Skeletal muscle satellite cell (primary cell): ENCODE measurements at regions not wholly inside any gene's neighbourhood (a gene's known extent, or its start where the extent isn't known, plus 50 kb on each side); places are given as distances from the start of the nearest gene placed in this dataset.

Experiments used
- H3K27me3 ChIP-seq: 2 replicates; pipeline ENCODE4 v1.7.0; 2013; ENCODE audit warnings: low read length; ENCODE audit not compliant: control insufficient read depth, insufficient read depth
- H3K36me3 ChIP-seq: 2 replicates; pipeline ENCODE4 v1.7.0; 2013; ENCODE audit warnings: mild to moderate bottlenecking, control low read depth, low read length; ENCODE audit not compliant: insufficient read depth
- H3K4me1 ChIP-seq: 2 replicates; pipeline ENCODE4 v1.7.0; 2013; ENCODE audit warnings: low read length; ENCODE audit not compliant: control insufficient read depth, insufficient read depth
- H3K4me2 ChIP-seq: 2 replicates; pipeline ENCODE4 v1.7.0; 2013; ENCODE audit warnings: mild to moderate bottlenecking, low read length
- H3K4me3 ChIP-seq: 2 replicates; pipeline ENCODE4 v1.7.0; 2013; ENCODE audit warnings: low read length
- H3K9ac ChIP-seq: 2 replicates; pipeline ENCODE4 v1.7.0; 2013; ENCODE audit warnings: mild to moderate bottlenecking, low read depth, low read length, moderate library complexity
- H3K9me3 ChIP-seq: replicated peaks from 2 replicates; pipeline ENCODE4 v1.7.0; 2013; ENCODE audit warnings: mild to moderate bottlenecking, control low read depth, low read length

DNA sequence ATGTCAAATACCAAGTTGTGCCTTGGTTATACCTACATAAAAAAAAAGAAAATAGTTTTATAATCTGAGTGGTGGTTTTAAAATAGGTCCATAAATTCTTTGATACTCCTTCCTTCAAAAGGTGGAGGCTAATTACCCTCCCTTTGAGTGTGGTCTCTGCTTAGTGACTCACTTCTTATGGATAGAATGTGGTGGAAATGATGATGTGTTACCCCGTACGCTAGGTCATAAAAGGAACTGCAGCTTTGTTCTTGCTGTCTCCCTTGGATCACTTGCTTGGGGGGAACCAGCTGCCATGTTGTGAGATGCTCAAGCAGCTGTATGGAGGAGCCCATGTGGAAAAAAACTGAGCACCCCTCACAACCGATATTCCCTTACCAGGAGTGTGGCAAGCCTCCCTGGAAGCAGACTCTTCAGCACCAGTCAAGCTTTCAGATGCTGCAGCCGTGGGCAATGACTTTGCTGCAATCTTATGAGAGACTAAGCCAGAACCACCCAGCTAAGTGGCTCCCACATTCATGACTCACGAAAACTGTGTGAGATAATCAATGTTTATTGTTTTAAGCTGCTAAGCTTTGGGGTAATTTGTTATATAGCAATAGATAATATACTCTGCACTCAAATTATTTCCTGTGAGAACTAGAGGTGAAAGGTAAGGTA is 195.0 kb upstream of the GATB start:
- no peak overlapping the region for H3K4me3 ChIP-seq
- peaks cover 3% of the 10 kb centered on the region for H3K4me1 ChIP-seq

DNA sequence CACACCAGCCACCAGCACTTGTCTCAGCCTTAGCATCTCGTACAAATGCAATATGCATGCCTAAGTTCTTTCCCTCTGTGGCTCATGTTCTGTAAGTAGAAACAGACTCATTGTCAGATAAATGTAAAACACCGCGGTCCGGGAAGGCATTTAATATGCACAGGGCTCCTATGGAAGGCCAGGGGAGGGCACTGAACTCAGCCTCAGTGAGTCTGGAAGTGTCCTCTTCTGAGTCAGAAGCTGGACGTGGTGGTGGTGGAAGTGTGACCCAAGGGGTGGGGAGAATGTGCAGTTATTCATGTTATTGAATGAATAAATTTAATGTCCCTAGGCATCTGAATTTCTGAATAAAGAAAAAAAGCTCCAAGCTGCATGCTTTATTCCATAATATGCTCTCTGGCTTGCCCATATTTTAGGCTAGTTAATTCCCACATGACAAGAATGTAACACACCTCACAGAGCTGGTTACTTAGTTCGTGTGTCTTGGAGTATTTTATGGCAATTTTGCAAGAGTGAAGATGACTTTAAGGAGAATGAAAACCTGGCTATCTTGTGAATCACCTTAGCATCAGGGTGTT is 193.1 kb upstream of the GATB start:
- H3K36me3 ChIP-seq = no peaks in the 10 kb centered on the region
- H3K9me3 ChIP-seq = no peaks in the 10 kb centered on the region
- peaks cover 4% of the 10 kb centered on the region for H3K4me1 ChIP-seq
- no peaks in the 10 kb centered on the region for H3K27me3 ChIP-seq
- H3K4me3 ChIP-seq = no peak overlapping the region
- no peak overlapping the region for H3K9ac ChIP-seq
- H3K4me2 ChIP-seq = no peak overlapping the region

More for the DNA sequence above, 195.0 kb upstream of the GATB start:
- no peaks in the 10 kb centered on the region for H3K9me3 ChIP-seq
- no peak overlapping the region for H3K9ac ChIP-seq
- no peaks in the 10 kb centered on the region for H3K36me3 ChIP-seq
- H3K27me3 ChIP-seq = peaks cover 4% of the 10 kb centered on the region
- no peak overlapping the region for H3K4me2 ChIP-seq

DNA sequence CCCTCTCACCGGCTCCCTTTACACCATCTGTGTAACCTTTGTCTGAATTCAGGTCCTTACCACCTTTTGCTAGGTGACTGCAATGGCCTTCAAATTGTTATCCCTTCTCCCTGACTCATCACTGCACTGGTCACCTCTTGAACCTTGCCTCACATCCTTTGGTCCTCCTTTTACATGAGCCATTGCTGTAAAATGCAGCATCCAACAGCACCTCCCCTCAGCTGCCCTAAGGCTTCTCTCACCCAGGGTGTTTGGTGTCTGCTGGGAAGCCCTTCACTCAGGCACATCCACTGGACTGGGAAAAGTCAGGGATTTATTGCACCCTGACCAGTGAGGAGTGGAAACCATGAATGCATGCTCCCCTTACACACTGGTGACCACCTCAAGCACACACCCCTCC is 192.5 kb upstream of the GATB start:
- H3K27me3 ChIP-seq = no peaks in the 10 kb centered on the region
- H3K9me3 ChIP-seq = no peaks in the 10 kb centered on the region
- no peak overlapping the region for H3K9ac ChIP-seq
- no peaks in the 10 kb centered on the region for H3K36me3 ChIP-seq
- no peak overlapping the region for H3K4me2 ChIP-seq
- no peak overlapping the region for H3K4me3 ChIP-seq
- H3K4me1 ChIP-seq = peaks cover 6% of the 10 kb centered on the region

DNA sequence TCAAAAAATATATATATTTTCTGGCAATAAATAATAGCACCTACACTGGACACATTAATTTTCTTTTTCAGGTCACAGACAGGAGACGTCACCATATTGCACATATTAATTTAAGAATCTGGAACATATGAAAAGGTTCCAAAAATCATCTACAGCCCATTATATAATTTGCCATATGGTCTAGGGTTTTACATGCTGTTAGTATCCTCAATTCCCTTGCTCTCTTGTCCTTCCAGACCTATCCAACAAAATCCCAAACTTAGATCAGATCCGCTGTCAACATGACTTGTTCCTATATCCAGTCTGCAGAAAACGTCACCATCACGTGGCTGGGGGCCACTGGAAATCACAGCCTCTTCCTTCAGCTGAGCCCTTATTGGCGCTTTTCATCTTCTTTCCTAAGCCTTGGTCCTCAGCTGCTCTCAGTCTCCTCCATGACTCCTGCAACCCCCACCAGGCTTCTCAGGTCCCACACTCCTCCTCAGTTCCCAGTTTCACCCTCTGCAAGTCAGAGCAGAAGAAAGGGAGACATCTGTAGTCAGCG is 192.0 kb upstream of the GATB start:
- H3K4me2 ChIP-seq = no peak overlapping the region
- no peak overlapping the region for H3K9ac ChIP-seq
- H3K27me3 ChIP-seq = no peaks in the 10 kb centered on the region
- no peak overlapping the region for H3K4me3 ChIP-seq
- H3K9me3 ChIP-seq = no peaks in the 10 kb centered on the region
- H3K4me1 ChIP-seq = peaks cover 10% of the 10 kb centered on the region
- H3K36me3 ChIP-seq = no peaks in the 10 kb centered on the region

DNA sequence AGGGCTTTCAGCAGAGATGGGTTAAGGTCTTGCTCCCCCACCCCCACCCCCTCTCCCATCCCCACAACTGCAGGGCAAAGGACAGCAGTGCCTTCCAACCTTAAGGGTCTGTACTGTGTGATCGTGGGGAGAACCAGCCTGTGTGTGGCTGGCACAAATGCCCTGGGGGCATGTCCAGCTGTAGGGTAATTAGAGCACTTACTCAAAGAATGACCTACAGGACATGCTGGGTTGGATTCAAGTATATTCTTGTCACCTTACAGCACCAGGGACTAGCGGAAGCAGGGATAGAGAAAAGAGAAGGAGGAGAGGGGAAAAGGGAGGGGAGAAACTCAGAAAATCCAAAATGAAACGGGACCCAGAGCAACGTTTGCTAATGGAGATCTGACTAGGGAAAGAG is 191.3 kb upstream of the GATB start:
- H3K4me3 ChIP-seq = no peak overlapping the region
- H3K4me1 ChIP-seq = peaks cover 13% of the 10 kb centered on the region

DNA sequence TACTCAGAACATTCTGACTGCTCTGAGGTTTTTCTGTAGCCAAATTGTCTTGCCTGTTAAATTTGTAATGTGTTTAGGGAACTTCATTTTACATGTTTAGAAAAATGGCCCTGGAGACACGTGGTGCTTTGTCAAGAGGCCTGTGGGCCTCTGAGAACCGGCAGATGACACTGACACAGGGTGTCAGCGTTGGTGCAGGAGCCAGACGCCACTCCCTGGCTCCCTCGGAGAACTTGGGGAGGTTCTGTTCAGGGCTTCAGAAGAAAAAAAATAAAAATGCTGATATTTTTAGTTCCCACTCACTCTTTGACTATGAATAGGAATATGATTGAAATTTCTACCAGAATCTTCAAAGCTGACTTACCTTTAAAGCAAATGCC is 190.9 kb upstream of the GATB start:
- H3K4me2 ChIP-seq = no peak overlapping the region
- no peaks in the 10 kb centered on the region for H3K36me3 ChIP-seq
- no peaks in the 10 kb centered on the region for H3K27me3 ChIP-seq
- peaks cover 5% of the 10 kb centered on the region for H3K9me3 ChIP-seq
- H3K4me1 ChIP-seq = peaks cover 13% of the 10 kb centered on the region
- H3K9ac ChIP-seq = no peak overlapping the region
- H3K4me3 ChIP-seq = no peak overlapping the region

More for the DNA sequence above, 191.3 kb upstream of the GATB start:
- H3K27me3 ChIP-seq = no peaks in the 10 kb centered on the region
- no peak overlapping the region for H3K9ac ChIP-seq
- no peak overlapping the region for H3K4me2 ChIP-seq
- H3K36me3 ChIP-seq = no peaks in the 10 kb centered on the region
- peaks cover 2% of the 10 kb centered on the region for H3K9me3 ChIP-seq

DNA sequence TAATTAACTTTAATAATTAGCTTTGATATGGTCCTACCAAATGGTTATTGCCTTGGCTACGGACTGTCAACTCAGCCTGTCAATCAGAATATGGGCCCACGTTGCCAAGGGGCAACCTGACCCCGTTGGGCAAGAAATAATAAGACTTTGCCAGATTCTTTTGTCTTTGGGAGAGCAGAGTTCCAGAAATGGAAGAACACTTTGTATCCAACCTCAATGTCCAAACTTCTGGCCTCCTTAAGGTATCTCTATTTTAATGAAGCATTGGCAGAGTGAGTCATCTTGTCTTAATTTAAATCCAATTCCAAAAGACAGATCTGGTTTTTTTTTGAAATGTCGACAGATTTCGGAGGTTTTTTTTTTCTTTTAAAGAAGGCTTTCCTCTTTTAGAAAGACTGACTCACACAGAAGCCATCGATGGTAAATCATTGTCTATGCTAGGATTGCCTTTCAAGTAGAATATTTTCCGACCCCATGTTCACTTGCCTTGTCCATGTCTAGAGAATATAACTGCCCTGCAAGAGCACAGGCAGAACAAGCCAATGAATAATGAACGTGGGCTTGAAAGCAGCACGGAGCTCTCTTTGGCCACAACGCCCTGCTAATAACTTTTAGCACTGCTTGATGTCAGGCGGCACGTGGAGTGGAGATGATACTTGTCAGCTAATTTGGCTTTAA is 190.3 kb upstream of the GATB start:
- no peak overlapping the region for H3K9ac ChIP-seq
- H3K4me1 ChIP-seq = peaks cover 13% of the 10 kb centered on the region
- H3K9me3 ChIP-seq = peaks cover 5% of the 10 kb centered on the region

DNA sequence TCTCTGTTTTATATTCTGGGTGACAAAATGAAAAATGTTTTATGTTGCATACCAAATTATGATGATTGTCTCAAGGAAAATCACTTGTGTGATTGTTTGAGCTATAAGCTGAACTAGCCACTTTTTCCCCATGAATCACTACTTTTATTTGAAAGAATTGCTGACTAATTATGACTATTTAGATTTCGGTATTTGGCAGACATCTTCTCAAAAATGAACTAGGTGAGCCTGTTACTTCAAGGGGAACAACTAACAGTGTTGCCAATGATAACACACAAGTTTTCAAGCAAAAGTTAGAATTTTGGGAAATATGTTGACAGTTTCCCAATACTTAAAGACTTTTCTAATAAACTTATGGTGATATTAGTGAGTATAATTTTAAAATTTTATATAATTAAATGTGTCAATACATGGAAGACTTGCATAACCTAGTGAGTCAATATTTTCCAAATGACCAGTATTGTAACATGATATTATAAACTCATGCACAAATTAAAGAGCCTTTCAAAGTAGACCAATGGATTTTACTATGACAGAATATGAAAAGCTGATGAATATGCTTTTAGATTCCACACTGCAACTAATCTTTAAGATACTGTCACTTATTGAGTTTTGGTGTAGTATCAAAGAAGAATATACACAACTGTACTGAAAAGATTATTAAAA is 187.7 kb upstream of the GATB start:
- H3K4me2 ChIP-seq = no peak overlapping the region
- H3K27me3 ChIP-seq = no peaks in the 10 kb centered on the region
- H3K9me3 ChIP-seq = peaks cover 5% of the 10 kb centered on the region
- H3K4me3 ChIP-seq = no peak overlapping the region
- H3K36me3 ChIP-seq = no peaks in the 10 kb centered on the region
- no peak overlapping the region for H3K9ac ChIP-seq
- peaks cover 13% of the 10 kb centered on the region for H3K4me1 ChIP-seq

More for the DNA sequence above, 190.3 kb upstream of the GATB start:
- Histone ChIP-seq H3K4me3 (no peak overlapping the region), H3K27me3 (no peaks in the 10 kb centered on the region), H3K4me2 (no peak overlapping the region), H3K36me3 (no peaks in the 10 kb centered on the region)

DNA sequence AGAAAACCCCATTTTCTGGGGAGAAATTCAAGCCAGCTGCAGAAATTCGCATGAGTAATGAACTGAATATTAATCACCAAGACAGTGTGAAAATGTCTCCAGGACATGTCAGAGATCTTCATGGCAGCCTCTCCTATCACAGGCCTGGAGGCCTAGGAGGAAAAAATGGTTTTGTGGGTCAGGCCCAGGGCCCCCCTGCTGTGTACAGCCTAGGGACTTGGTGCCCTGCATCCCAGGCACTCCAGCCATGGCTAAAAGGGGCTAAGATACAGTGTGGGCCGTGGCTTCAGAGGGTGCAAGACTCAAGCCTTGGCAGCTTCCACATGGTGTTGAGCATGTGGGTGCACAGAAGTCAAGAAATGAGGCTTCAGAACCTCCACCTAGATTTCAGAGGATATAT is 185.9 kb upstream of the GATB start:
- no peak overlapping the region for H3K4me2 ChIP-seq
- no peaks in the 10 kb centered on the region for H3K27me3 ChIP-seq
- H3K36me3 ChIP-seq = no peaks in the 10 kb centered on the region
- H3K9me3 ChIP-seq = peaks cover 5% of the 10 kb centered on the region
- H3K4me3 ChIP-seq = no peak overlapping the region
- no peak overlapping the region for H3K9ac ChIP-seq
- peaks cover 13% of the 10 kb centered on the region for H3K4me1 ChIP-seq

DNA sequence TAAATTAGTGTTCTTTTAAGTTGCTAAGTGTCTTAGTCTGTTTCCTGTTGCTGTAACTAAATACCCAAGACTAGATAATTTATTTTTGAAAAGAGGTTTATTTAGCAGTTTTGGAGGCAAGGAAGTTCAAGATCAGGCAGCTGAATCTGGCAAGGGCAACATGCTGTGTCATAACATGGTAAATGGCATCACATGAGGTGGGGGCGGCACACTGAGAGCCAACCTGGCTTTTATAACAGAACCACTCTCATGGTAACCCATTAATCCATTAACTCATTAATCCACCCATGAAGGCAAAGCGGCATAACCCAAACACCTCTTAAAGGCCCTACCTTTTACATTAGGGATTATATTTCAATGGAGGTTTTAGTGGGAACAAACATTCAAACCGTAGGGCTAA is 182.2 kb upstream of the GATB start:
- Histone ChIP-seq H3K36me3 (no peaks in the 10 kb centered on the region), H3K27me3 (no peaks in the 10 kb centered on the region), H3K4me3 (no peak overlapping the region), H3K9me3 (peaks cover 5% of the 10 kb centered on the region), H3K4me1 (peaks cover 4% of the 10 kb centered on the region), H3K9ac (no peak overlapping the region), H3K4me2 (no peak overlapping the region)

DNA sequence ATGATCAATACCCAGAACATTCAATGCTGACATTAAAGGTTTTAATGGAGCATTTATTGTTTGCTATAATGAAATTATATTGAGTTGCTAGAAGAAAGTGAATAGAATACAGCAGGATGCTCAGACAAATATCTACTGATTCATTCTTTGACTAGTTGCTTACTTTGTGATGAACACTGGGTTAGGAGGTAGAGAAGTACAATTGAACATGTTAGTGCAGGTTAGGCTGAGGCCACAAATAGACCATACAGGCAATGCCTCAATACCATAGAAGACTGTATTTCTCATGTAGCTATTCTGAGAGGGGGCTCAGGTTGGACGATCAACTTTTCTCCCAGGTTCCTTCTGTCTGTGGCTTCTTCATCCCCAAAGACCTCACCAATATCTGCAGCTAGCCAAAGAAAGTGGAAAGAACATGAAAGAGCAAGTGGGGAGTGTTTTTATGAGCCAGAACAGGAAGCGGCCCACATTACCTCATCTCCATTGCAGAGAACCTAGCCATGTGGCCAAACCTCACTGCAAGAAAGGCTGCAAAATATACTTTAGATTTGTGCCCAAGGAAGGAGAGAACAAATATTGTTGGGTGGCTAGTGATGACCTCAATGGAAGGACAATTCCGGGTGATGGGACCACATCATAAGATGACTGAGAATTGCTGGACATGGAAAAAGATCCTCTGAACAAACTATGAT is 180.3 kb upstream of the GATB start:
- Histone ChIP-seq H3K4me1 (no peaks in the 10 kb centered on the region), H3K9ac (no peak overlapping the region), H3K4me3 (no peak overlapping the region), H3K27me3 (no peaks in the 10 kb centered on the region), H3K4me2 (no peak overlapping the region), H3K9me3 (no peaks in the 10 kb centered on the region), H3K36me3 (no peaks in the 10 kb centered on the region)
